ENCODE measurements at regions not wholly inside any gene's neighbourhood (a gene's known extent, or its start where the extent isn't known, plus 50 kb on each side); places are given as distances from the start of the nearest gene placed in this dataset.

DNA sequence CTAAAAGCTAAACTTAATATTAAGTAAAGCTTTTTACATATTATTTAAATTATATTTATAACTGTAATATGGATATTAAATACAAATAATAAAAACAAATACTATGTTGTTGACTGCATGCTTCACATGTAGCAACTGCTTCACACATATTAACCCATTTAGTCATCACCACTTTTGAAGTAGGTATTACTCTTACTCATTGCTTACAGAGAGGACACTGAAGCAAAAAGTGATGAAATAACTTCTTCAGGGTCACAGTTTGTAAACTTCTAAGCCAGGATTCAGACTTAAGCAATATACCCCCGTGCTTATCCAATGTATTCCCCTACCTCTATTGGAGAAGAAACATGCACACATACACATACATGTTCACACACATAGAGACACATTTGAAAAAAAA is 166.6 kb downstream of the DKK2 start:
- Histone ChIP-seq H3K4me1 (ENCODE audit: insufficient read depth, low read length) (no peaks in the 10 kb centered on the region), H3K4me3 (ENCODE audit: low read length) (no peak overlapping the region), H3K27ac (ENCODE audit: low read length) (no peak overlapping the region), H3K36me3 (ENCODE audit: insufficient read depth, low read depth, low read length) (no peaks in the 10 kb centered on the region), H3K9me3 (ENCODE audit: insufficient read depth, low read depth, low read length) (no peaks in the 10 kb centered on the region), H3K9ac (ENCODE audit: low read depth, low read length) (no peak overlapping the region), H3K27me3 (ENCODE audit: insufficient read depth, low read length) (no peaks in the 10 kb centered on the region)

DNA sequence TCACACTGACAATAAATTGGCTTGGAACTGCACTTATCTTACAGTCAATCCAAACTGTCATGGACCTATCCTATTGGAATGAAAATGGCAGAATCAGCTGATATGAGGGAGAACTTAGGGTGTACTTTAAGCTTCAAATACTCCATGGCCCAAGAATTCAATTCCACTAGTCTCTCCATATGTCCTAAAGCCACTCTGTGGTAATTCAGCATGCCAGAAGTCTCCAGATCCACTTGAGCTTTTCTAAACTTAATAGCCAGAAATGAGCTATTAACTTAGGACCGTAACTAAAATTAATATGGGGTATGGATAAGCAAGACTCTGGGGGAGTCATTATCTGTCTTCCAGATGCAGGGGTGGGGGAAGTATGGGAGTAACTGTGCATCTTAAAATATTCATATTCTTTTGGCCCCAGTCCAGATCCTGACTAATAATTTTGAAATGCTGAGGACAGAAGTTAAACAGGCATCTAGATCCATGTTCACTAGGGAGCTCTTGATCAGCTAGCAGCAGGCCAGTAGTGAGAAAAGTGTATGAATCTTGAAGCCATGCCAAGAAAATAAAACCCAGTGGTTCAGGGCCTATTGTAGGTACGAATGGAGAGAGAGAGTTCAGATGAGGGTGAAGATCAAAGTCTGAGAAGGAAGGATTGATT is 167.6 kb downstream of the DKK2 start:
- Histone ChIP-seq H3K27ac (ENCODE audit: low read length) (no peak overlapping the region), H3K4me3 (ENCODE audit: low read length) (no peak overlapping the region), H3K36me3 (ENCODE audit: insufficient read depth, low read depth, low read length) (no peaks in the 10 kb centered on the region), H3K27me3 (ENCODE audit: insufficient read depth, low read length) (no peaks in the 10 kb centered on the region), H3K9ac (ENCODE audit: low read depth, low read length) (no peak overlapping the region), H3K9me3 (ENCODE audit: insufficient read depth, low read depth, low read length) (no peaks in the 10 kb centered on the region), H3K4me1 (ENCODE audit: insufficient read depth, low read length) (no peaks in the 10 kb centered on the region)

DNA sequence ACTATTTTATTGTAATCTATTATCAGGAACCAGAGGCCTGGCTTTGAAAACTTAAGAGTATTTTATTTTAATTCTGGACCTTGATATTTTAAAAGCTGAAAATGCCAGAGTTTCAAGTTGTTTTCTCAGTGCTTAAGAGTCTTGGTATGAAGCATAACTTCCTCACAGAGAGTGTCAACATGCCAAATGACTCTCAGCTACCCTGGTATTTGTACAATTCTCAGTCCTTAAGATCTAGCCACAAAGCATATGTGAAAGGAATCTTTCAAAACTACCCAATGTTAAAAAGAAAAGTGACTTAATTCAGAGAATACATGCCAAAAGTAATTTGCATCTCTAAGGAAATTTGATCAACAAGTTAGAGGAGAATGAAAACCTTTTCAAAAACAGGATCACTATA is 171.9 kb downstream of the DKK2 start:
- H3K9ac ChIP-seq (ENCODE audit: low read depth, low read length): no peak overlapping the region
- H3K9me3 ChIP-seq (ENCODE audit: insufficient read depth, low read depth, low read length): no peaks in the 10 kb centered on the region
- no peaks in the 10 kb centered on the region for H3K4me1 ChIP-seq (ENCODE audit: insufficient read depth, low read length)
- H3K27me3 ChIP-seq (ENCODE audit: insufficient read depth, low read length): no peaks in the 10 kb centered on the region
- H3K36me3 ChIP-seq (ENCODE audit: insufficient read depth, low read depth, low read length): no peaks in the 10 kb centered on the region
- H3K27ac ChIP-seq (ENCODE audit: low read length): no peak overlapping the region
- H3K4me3 ChIP-seq (ENCODE audit: low read length): no peak overlapping the region

DNA sequence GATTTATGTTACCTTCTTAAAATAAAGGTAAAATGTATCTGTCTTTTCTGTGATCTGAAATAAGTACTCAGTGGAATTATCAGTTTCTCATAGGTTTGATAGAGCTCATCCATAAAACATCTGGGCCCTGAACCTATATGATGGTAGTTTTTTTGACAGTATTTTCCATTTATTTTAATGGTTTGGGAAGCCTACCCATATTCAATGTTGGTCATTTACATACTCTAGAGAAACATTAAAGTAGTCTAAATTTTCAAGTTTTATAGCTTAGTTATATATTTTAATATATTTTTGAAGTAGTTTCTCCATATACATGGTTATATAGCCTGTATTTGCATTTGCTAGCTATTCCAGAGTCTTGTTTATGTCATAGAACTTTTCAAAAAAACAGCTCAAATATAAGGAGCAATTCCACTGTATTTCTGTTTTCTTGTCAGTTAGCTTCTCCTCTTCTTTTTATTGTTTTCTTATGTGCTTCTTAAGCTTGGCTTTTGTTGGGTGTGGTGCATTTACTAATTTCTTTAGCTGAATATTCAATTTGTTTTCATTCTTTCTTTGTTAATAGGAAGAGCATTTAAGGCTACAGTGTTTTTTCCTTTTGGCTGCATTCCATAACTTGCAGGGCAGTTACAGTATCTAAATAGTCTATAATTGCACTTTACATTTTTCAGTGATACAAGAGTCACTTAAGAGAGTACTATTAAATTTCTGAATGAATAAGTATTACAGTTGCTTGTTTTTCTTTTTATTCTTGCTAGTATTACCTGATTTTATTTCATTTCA is 181.4 kb downstream of the DKK2 start:
- Histone ChIP-seq H3K27me3 (ENCODE audit: insufficient read depth, low read length) (no peaks in the 10 kb centered on the region), H3K36me3 (ENCODE audit: insufficient read depth, low read depth, low read length) (no peaks in the 10 kb centered on the region), H3K27ac (ENCODE audit: low read length) (no peak overlapping the region), H3K9me3 (ENCODE audit: insufficient read depth, low read depth, low read length) (no peaks in the 10 kb centered on the region), H3K4me3 (ENCODE audit: low read length) (no peak overlapping the region), H3K9ac (ENCODE audit: low read depth, low read length) (no peak overlapping the region), H3K4me1 (ENCODE audit: insufficient read depth, low read length) (no peaks in the 10 kb centered on the region)

DNA sequence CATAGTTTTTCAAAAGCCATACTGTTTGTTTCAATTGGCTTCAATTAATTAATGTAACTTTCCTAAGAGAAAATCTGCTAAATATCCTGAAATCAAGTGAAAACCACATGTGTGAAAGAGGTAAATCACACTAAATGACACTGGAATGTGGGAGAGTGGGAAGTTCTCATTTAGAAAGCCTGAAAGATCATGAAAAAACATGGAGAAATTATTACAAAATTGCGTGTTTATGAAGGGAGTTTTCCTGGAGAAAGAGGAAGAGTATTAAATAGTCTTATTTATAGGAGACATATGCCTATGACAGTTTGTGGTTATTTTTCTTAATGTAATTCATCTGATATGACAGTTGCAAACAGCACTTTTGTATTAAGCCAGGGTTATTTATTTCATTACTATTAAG is 183.7 kb downstream of the DKK2 start:
- Histone ChIP-seq H3K27me3 (ENCODE audit: insufficient read depth, low read length) (no peaks in the 10 kb centered on the region), H3K36me3 (ENCODE audit: insufficient read depth, low read depth, low read length) (no peaks in the 10 kb centered on the region), H3K9me3 (ENCODE audit: insufficient read depth, low read depth, low read length) (no peaks in the 10 kb centered on the region), H3K4me1 (ENCODE audit: insufficient read depth, low read length) (no peaks in the 10 kb centered on the region), H3K9ac (ENCODE audit: low read depth, low read length) (no peak overlapping the region), H3K4me3 (ENCODE audit: low read length) (no peak overlapping the region), H3K27ac (ENCODE audit: low read length) (no peak overlapping the region)

DNA sequence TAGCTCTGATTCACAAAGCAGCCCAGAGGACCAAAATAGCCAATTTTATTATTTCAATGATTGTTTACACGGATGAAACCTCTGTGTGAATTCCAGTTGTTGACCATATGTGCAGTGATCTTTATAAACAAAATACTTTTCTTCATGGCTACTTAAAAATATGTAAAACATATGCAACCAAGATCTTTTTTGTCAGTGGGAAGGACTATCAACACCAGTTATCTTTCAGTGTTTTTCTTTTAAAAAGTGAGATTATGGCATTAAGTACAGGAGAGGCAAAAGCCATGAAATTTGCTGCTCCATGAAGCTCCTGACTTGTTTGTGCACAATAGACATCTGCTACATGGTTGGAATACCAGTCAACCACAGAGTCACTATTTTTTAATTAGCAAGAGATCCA is 184.4 kb downstream of the DKK2 start:
- no peak overlapping the region for H3K27ac ChIP-seq (ENCODE audit: low read length)
- H3K4me3 ChIP-seq (ENCODE audit: low read length): no peak overlapping the region
- H3K4me1 ChIP-seq (ENCODE audit: insufficient read depth, low read length): no peaks in the 10 kb centered on the region
- H3K9me3 ChIP-seq (ENCODE audit: insufficient read depth, low read depth, low read length): no peaks in the 10 kb centered on the region
- H3K27me3 ChIP-seq (ENCODE audit: insufficient read depth, low read length): no peaks in the 10 kb centered on the region
- H3K9ac ChIP-seq (ENCODE audit: low read depth, low read length): no peak overlapping the region
- H3K36me3 ChIP-seq (ENCODE audit: insufficient read depth, low read depth, low read length): no peaks in the 10 kb centered on the region

DNA sequence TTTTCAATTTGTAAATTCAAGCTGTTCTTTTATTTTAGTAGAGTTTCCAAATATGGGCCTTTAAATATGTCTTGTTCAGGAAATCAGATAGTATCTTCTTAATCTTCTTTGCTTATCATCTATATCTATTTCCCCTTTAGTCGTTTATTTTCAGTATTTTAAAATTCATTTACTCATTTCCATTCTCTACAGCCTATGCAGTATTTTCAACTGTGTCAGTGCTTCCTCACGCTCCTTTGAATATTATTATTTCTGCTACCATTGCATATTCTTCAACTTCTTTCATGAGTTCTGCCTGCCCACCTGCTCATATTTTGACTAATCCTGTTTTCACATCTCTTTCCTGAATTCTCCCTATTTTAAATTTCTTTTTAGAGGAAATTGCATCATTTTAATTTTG is 185.4 kb downstream of the DKK2 start:
- Histone ChIP-seq H3K9ac (ENCODE audit: low read depth, low read length) (no peak overlapping the region), H3K27me3 (ENCODE audit: insufficient read depth, low read length) (no peaks in the 10 kb centered on the region), H3K27ac (ENCODE audit: low read length) (no peak overlapping the region), H3K36me3 (ENCODE audit: insufficient read depth, low read depth, low read length) (no peaks in the 10 kb centered on the region), H3K4me3 (ENCODE audit: low read length) (no peak overlapping the region), H3K9me3 (ENCODE audit: insufficient read depth, low read depth, low read length) (no peaks in the 10 kb centered on the region), H3K4me1 (ENCODE audit: insufficient read depth, low read length) (no peaks in the 10 kb centered on the region)

DNA sequence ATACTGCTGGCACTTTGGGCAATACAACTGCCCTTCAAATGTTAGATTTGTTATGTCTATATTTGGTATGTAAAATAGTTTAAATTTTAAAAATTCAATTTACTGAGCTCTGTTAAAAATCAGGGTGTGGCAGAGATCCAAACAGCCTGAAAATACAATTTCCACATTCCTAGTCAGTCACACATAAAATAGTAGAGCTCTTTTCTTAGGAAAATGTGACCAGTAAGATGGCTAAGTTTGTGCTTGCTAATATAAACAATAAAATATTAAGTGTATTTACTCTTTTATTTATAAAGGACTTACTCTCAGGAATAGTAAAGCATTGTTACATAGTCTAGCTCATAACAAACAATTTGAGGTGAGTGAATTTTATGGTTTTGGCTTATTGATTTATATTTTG is 200.2 kb downstream of the DKK2 start:
- no peak overlapping the region for H3K4me3 ChIP-seq (ENCODE audit: low read length)
- H3K27ac ChIP-seq (ENCODE audit: low read length): no peak overlapping the region
- no peaks in the 10 kb centered on the region for H3K36me3 ChIP-seq (ENCODE audit: insufficient read depth, low read depth, low read length)
- H3K27me3 ChIP-seq (ENCODE audit: insufficient read depth, low read length): no peaks in the 10 kb centered on the region
- no peak overlapping the region for H3K9ac ChIP-seq (ENCODE audit: low read depth, low read length)
- H3K9me3 ChIP-seq (ENCODE audit: insufficient read depth, low read depth, low read length): peaks cover 9% of the 10 kb centered on the region
- H3K4me1 ChIP-seq (ENCODE audit: insufficient read depth, low read length): no peaks in the 10 kb centered on the region

DNA sequence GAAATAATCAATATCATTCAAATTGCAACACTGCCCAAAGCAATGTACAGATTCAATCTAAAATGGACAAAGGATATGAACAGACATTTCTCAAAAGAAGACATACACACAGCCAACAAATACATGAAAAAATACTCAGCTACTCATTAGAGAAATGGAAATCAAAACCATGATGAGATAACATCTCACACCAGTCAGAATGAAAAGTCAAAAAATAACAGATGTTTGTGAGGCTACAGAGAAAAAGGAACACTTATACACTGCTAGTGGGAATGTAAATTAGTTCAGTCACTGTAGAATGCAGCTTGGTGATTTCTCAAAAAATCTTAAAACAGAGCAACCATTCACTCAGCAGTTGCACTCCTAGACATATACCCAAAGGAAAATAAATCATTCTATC is 205.2 kb downstream of the DKK2 start:
- no peaks in the 10 kb centered on the region for H3K9me3 ChIP-seq (ENCODE audit: insufficient read depth, low read depth, low read length)
- no peaks in the 10 kb centered on the region for H3K27me3 ChIP-seq (ENCODE audit: insufficient read depth, low read length)
- no peak overlapping the region for H3K27ac ChIP-seq (ENCODE audit: low read length)
- H3K4me1 ChIP-seq (ENCODE audit: insufficient read depth, low read length): no peaks in the 10 kb centered on the region
- H3K9ac ChIP-seq (ENCODE audit: low read depth, low read length): no peak overlapping the region
- H3K36me3 ChIP-seq (ENCODE audit: insufficient read depth, low read depth, low read length): no peaks in the 10 kb centered on the region
- H3K4me3 ChIP-seq (ENCODE audit: low read length): no peak overlapping the region

DNA sequence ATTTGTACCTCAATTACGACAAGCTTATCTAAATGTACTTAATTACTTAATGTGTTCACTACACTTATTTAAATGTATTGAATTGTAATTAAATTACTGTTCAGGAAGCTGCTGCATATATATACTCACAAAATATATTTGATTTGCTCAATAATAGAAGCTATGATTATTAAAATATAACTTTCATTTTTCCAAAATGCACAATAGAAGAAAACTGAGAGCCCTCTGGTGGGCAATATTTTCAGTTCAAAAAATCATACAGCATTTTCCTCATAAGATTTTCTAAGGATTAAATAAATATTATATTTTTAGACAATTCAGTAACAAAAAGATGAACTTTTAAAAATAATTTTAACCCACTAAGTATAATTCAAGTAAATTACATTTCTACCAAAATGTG is 217.3 kb downstream of the DKK2 start:
- H3K27ac ChIP-seq (ENCODE audit: low read length): no peak overlapping the region
- no peaks in the 10 kb centered on the region for H3K4me1 ChIP-seq (ENCODE audit: insufficient read depth, low read length)
- no peak overlapping the region for H3K4me3 ChIP-seq (ENCODE audit: low read length)
- no peak overlapping the region for H3K9ac ChIP-seq (ENCODE audit: low read depth, low read length)
- peaks cover 12% of the 10 kb centered on the region for H3K9me3 ChIP-seq (ENCODE audit: insufficient read depth, low read depth, low read length)
- H3K36me3 ChIP-seq (ENCODE audit: insufficient read depth, low read depth, low read length): no peaks in the 10 kb centered on the region
- H3K27me3 ChIP-seq (ENCODE audit: insufficient read depth, low read length): no peaks in the 10 kb centered on the region

DNA sequence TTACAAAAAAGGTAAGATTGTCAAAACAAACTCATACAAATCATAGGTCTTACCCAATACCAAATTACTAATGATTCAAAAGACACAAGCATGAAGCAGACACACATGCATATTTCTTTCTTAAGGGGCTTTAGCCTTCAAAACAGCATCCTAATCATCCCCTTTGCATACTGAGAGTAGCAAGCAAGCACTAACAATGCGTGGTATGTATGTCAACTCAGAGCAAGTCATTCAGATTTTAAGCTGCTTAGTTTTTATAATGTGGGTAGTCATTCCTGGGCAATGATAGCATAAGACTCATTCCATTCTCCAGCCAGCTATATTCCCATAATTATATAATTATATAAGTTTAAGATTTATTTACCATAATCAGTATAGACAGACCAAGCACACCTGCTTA is 219.6 kb downstream of the DKK2 start:
- H3K27me3 ChIP-seq (ENCODE audit: insufficient read depth, low read length): no peaks in the 10 kb centered on the region
- H3K36me3 ChIP-seq (ENCODE audit: insufficient read depth, low read depth, low read length): no peaks in the 10 kb centered on the region
- H3K27ac ChIP-seq (ENCODE audit: low read length): no peak overlapping the region
- H3K9me3 ChIP-seq (ENCODE audit: insufficient read depth, low read depth, low read length): no peaks in the 10 kb centered on the region
- no peak overlapping the region for H3K4me3 ChIP-seq (ENCODE audit: low read length)
- no peaks in the 10 kb centered on the region for H3K4me1 ChIP-seq (ENCODE audit: insufficient read depth, low read length)
- no peak overlapping the region for H3K9ac ChIP-seq (ENCODE audit: low read depth, low read length)

DNA sequence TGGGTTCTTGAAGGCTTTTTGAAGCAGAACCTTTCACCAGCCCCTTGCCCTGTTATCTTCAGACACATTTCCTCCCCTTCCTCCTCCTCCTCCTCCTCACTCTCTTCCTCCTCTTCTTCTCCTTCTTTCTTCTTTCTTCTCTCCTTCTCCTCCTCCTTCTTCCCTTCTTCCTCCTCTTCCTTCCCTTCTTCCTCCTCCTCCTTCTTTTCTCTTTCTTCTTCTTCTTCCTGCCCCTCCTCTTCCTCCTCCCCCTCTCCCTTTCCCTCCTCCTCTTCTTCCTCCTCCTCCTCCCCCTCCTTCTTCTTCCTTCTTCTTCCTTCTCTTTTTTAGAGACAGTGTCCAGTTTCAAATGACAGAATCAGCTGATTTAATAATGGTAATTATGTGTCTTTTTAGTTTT is 226.0 kb downstream of the DKK2 start:
- H3K27me3 ChIP-seq (ENCODE audit: insufficient read depth, low read length): no peaks in the 10 kb centered on the region
- H3K4me3 ChIP-seq (ENCODE audit: low read length): no peak overlapping the region
- no peaks in the 10 kb centered on the region for H3K4me1 ChIP-seq (ENCODE audit: insufficient read depth, low read length)
- H3K27ac ChIP-seq (ENCODE audit: low read length): no peak overlapping the region
- H3K36me3 ChIP-seq (ENCODE audit: insufficient read depth, low read depth, low read length): no peaks in the 10 kb centered on the region
- no peaks in the 10 kb centered on the region for H3K9me3 ChIP-seq (ENCODE audit: insufficient read depth, low read depth, low read length)
- no peak overlapping the region for H3K9ac ChIP-seq (ENCODE audit: low read depth, low read length)
